ENCODE measurements at regions not wholly inside any gene's neighbourhood (a gene's known extent, or its start where the extent isn't known, plus 50 kb on each side); places are given as distances from the start of the nearest gene placed in this dataset.

GRCh38 chr3:17847156-17847555 lies 104.7 kb upstream of the TBC1D5 start:
- TF ChIP-seq POLR2A (IDR thresholded peaks at IDR 0.05; ENCODE audit: low read depth, low read length) = no peak
- TF ChIP-seq TAF1 (IDR thresholded peaks at IDR 0.05; ENCODE audit: low read depth, low read length) = no peak
- no peak for TF ChIP-seq POLR2AphosphoS5 (IDR thresholded peaks at IDR 0.05; ENCODE audit: low read depth, low read length)

Measured in GM12891 (cell line).